Kidney epithelial cell (primary cell): ENCODE measurements at regions not wholly inside any gene's neighbourhood (a gene's known extent, or its start where the extent isn't known, plus 50 kb on each side); places are given as distances from the start of the nearest gene placed in this dataset.

Experiments used
- DNase-seq: peaks from one replicate; pipeline ENCODE4 v3.0.0-alpha.2; 2010; ENCODE audit warnings: low read depth
- H3K27me3 ChIP-seq: 2 replicates; pipeline ENCODE4 v1.6.0; 2011; ENCODE audit warnings: low read length; ENCODE audit not compliant: control insufficient read depth, insufficient read depth
- H3K36me3 ChIP-seq: 2 replicates; pipeline ENCODE4 v1.5.1; 2011; ENCODE audit warnings: low read length; ENCODE audit not compliant: control insufficient read depth, insufficient read depth
- H3K4me3 ChIP-seq: 2 replicates; pipeline ENCODE4 v1.5.1; 2011; ENCODE audit warnings: low read depth, mild to moderate bottlenecking, control low read depth, low read length
- TF ChIP-seq, protein P1 (sequence below): IDR thresholded peaks from 2 replicates; pipeline ENCODE4 v1.5.1; 2011; ENCODE audit warnings: mild to moderate bottlenecking, moderate library complexity, low read length, control low read depth, inconsistent platforms; ENCODE audit not compliant: insufficient read depth, poor library complexity, severe bottlenecking

- no peak for DNase-seq
- H3K27me3 ChIP-seq: no peaks in the 10 kb centered on the region
- H3K36me3 ChIP-seq: no peaks in the 10 kb centered on the region
- H3K4me3 ChIP-seq: no peak overlapping the region
- TF ChIP-seq, protein P1, sequence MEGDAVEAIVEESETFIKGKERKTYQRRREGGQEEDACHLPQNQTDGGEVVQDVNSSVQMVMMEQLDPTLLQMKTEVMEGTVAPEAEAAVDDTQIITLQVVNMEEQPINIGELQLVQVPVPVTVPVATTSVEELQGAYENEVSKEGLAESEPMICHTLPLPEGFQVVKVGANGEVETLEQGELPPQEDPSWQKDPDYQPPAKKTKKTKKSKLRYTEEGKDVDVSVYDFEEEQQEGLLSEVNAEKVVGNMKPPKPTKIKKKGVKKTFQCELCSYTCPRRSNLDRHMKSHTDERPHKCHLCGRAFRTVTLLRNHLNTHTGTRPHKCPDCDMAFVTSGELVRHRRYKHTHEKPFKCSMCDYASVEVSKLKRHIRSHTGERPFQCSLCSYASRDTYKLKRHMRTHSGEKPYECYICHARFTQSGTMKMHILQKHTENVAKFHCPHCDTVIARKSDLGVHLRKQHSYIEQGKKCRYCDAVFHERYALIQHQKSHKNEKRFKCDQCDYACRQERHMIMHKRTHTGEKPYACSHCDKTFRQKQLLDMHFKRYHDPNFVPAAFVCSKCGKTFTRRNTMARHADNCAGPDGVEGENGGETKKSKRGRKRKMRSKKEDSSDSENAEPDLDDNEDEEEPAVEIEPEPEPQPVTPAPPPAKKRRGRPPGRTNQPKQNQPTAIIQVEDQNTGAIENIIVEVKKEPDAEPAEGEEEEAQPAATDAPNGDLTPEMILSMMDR: no peak
Observed at GRCh38 chr15:45980366-45980765, 345.5 kb downstream of the SQOR start.

DNA sequence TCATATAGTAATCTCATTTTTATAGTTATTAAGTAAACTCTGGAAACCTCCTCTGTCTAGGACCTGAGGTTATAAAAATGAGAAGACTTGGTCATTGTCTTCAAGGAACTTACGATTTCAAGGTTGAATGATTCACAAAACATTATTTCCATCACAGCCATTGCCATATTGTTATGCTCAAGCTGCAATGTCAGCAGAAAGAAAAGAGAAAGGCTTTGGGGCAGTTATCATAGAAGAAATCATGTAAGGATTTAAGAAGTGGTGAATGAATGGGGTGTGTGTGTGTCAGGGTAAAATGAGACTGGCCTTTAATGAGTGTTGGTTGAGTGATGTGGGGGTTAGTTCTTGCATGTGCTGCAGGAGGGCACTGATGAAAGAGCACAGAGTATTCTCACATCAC, 346.8 kb downstream of the SQOR start:
- H3K27me3 ChIP-seq: no peaks in the 10 kb centered on the region
- H3K36me3 ChIP-seq: no peaks in the 10 kb centered on the region
- TF ChIP-seq, protein P1: no peak
- H3K4me3 ChIP-seq: no peak overlapping the region
- DNase-seq: no peak

- DNase-seq: no peak
- TF ChIP-seq, protein P1: no peak
- no peaks in the 10 kb centered on the region for H3K27me3 ChIP-seq
- H3K36me3 ChIP-seq: no peaks in the 10 kb centered on the region
- no peak overlapping the region for H3K4me3 ChIP-seq
Observed at GRCh38 chr15:45991863-45992262, 357.0 kb downstream of the SQOR start.

DNA sequence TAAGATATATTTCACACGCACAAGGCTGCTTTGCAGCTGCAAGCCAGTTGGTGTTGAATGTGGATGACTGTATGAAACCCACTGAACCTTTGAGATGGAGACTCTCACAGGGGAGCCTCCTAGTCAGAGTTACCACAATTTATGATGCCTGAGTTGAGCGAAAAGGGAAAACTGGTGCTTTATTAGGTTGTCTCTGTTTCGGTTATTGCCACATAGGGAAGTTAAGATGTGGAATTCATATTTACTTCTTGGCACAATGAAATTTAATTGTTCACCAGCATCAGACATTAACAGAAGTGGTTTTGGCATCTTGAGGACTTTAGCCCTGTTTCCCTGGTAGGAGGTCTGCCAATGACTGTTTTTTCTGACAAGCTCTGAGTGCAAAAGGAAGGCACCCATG, 358.2 kb downstream of the SQOR start:
- TF ChIP-seq, protein P1: no peak
- no peak for DNase-seq
- no peak overlapping the region for H3K4me3 ChIP-seq
- H3K36me3 ChIP-seq: no peaks in the 10 kb centered on the region
- H3K27me3 ChIP-seq: no peaks in the 10 kb centered on the region

DNA sequence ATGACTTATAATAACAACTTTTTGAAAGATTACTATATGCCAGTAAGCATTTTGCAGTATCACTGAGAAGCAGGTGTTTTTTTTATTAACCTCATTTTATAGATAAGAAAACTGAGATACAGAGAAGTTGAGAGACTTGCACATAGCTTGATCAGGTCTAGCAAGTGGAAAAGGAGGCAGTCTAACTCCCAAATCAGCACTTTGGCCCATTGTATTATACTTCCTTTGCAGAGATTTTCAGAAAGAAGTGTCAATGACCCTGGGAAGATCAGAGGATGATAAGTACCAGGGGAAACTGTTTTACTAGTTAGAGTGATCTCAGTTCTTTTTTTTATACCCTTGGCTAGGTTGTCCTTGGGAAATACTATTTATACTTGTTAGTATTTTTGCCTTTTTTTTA, 358.7 kb downstream of the SQOR start:
- no peaks in the 10 kb centered on the region for H3K27me3 ChIP-seq
- H3K36me3 ChIP-seq: no peaks in the 10 kb centered on the region
- TF ChIP-seq, protein P1: no peak
- no peak overlapping the region for H3K4me3 ChIP-seq
- DNase-seq: no peak

DNA sequence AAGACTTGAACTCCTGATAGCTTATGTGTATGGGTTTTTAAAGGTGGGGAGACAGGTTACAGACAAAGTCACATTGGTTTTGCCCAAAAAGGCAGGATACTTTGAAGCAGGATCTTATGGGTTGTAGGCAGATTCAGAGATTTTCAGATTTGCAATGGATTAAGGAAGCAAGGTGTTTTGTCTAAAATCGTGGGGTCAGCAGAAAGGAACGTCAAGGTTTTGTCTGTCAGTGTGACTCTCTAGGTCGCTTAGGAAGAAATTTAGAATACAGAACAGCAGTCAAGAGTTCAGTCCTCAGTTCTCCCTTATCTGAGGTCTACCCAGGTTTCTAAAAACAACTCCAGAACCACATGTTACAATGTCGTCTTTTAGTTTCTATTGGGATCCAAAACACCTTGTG, 361.0 kb downstream of the SQOR start:
- no peak overlapping the region for H3K4me3 ChIP-seq
- no peak for DNase-seq
- no peaks in the 10 kb centered on the region for H3K27me3 ChIP-seq
- TF ChIP-seq, protein P1: no peak
- H3K36me3 ChIP-seq: no peaks in the 10 kb centered on the region
